ENCODE measurements at regions not wholly inside any gene's neighbourhood (a gene's known extent, or its start where the extent isn't known, plus 50 kb on each side); places are given as distances from the start of the nearest gene placed in this dataset.

DNA sequence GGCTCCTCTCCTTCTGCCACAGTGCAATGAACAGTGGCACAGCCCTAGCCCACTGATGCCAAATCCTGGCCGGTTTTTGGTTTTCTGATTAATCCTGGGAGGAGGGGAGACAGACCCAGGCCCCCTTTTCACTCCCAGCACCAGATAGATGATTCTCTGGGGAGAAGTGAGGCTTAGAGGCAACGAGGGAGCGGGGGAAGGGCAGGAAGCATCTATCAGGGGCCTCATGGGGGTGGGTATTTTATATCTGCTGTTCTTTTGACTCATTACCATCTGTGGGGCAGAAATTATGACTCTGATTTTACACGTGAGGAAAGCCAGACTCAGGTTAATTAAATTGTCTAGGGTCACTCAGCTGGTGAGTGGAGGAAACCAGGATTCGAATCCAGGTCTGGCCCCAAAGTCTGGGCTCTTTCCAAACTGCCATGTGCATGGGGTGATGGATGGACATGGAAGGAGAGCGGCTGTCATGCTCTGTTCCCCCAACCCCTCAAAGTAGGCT lies 79.4 kb downstream of the MRM1 start:
- TF ChIP-seq POLR2A (IDR thresholded peaks at IDR 0.05; ENCODE audit: control extremely low read depth in 1 of 2, low read depth in 2 of 2, low read length in 2 of 2) (no peak), RAD21 (IDR thresholded peaks at IDR 0.05 in 1 of 2, conservative IDR thresholded peaks at IDR 0.05 in 1 of 2; ENCODE audit: low read depth in 2 of 2, low read length in 2 of 2) (no peak), TCF12 (IDR thresholded peaks at IDR 0.05; ENCODE audit: low read depth, low read length) (no peak)
